ENCODE measurements at regions not wholly inside any gene's neighbourhood (a gene's known extent, or its start where the extent isn't known, plus 50 kb on each side); places are given as distances from the start of the nearest gene placed in this dataset.

DNA sequence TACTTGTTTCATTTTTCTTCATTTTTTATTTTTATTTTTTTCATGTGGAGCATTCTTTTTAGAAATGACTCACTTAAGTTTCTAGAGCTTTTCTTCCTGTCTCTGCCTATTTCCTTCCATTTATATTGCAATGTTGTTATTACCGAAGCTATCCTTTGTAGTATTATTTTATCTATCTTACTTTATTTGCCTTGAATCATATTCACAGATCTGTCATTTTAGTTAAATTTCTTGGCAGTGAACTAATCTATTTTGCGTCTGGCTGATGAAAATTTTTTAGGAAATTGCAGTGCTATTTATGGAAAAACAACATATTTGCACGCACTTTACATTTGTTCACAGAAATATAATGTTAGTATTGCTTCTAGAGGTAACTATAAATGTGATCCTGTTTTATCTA lies 956.9 kb upstream of the SLC39A10 start:
- peaks cover 4% of the 10 kb centered on the region for H3K27me3 Mint-ChIP-seq (ENCODE audit: low read depth, poor library complexity)
- no peaks in the 10 kb centered on the region for H3K36me3 Mint-ChIP-seq (ENCODE audit: low read depth)
- no peaks in the 10 kb centered on the region for H3K4me1 Mint-ChIP-seq
- DNase-seq = no peak
- no peaks in the 10 kb centered on the region for H3K9me3 Mint-ChIP-seq
- TF ChIP-seq, protein P1, sequence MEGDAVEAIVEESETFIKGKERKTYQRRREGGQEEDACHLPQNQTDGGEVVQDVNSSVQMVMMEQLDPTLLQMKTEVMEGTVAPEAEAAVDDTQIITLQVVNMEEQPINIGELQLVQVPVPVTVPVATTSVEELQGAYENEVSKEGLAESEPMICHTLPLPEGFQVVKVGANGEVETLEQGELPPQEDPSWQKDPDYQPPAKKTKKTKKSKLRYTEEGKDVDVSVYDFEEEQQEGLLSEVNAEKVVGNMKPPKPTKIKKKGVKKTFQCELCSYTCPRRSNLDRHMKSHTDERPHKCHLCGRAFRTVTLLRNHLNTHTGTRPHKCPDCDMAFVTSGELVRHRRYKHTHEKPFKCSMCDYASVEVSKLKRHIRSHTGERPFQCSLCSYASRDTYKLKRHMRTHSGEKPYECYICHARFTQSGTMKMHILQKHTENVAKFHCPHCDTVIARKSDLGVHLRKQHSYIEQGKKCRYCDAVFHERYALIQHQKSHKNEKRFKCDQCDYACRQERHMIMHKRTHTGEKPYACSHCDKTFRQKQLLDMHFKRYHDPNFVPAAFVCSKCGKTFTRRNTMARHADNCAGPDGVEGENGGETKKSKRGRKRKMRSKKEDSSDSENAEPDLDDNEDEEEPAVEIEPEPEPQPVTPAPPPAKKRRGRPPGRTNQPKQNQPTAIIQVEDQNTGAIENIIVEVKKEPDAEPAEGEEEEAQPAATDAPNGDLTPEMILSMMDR (IDR thresholded peaks at IDR 0.05) = no peak
- no peak overlapping the region for H3K27ac Mint-ChIP-seq
- no peak overlapping the region for H3K4me3 Mint-ChIP-seq

DNA sequence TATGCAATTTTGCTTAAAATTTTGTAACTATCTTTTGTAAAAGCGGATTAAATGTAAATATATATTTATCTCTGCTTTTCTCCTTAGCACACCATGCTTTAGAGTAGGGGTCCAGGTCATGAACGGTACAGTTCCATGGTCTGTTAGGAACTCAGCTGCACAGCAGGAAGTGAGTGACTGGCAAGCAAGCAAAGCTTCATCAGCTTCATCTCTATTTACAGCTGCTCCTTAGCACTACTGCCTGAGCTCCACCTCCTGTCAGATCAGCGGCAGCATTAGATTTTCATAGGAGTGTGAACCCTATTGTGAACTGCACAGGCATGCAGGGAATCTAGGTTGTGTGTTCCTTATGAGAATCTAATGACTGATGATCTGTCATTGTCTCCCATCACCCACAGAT lies 959.0 kb upstream of the SLC39A10 start:
- H3K4me3 Mint-ChIP-seq = no peak overlapping the region
- DNase-seq = no peak
- peaks cover 4% of the 10 kb centered on the region for H3K27me3 Mint-ChIP-seq (ENCODE audit: low read depth, poor library complexity)
- TF ChIP-seq, protein P1 (IDR thresholded peaks at IDR 0.05) = no peak
- no peaks in the 10 kb centered on the region for H3K9me3 Mint-ChIP-seq
- H3K36me3 Mint-ChIP-seq (ENCODE audit: low read depth) = no peaks in the 10 kb centered on the region
- H3K4me1 Mint-ChIP-seq = no peaks in the 10 kb centered on the region
- no peak overlapping the region for H3K27ac Mint-ChIP-seq

DNA sequence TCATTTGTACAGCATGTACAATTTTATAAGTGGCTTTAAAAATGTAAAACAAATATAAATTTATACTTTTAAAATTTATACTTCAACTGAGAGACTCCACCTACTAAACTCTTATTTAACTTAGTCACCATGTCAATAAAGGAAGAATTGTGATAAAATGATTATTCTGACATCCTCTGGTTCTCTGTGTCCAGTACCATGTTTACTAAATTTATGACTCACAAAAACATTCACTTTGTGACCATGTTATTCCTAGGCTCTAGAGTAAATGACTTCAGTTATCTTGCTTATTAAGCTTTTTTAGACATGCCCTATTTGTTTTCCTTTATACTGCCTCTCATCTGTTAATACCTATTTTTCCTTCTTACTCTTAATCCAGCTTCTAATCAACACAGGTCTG lies 959.6 kb upstream of the SLC39A10 start:
- Mint-ChIP-seq H3K4me3 (no peak overlapping the region), H3K4me1 (no peaks in the 10 kb centered on the region), H3K27ac (no peak overlapping the region), H3K9me3 (no peaks in the 10 kb centered on the region), H3K27me3 (ENCODE audit: low read depth, poor library complexity) (peaks cover 4% of the 10 kb centered on the region), H3K36me3 (ENCODE audit: low read depth) (no peaks in the 10 kb centered on the region)
- DNase-seq = no peak
- TF ChIP-seq, protein P1 (IDR thresholded peaks at IDR 0.05) = no peak

DNA sequence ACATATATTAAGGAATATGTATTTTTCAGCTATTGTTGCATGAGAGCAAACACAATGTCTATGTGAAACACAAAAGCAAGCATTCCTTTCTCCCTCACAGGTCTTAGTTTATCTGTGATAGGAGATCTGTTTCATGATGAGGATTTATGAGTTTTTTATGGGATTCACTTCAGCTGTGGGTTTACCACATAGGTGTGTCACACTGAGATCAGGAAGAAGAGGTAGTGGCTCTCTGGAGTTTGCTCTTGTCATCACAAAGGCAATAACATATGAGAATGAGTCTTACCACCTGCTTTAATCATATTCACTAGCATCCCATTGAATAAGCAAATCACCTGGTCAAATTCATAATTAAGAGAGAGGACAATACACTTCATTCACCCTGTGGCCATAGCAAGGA lies 960.3 kb upstream of the SLC39A10 start:
- TF ChIP-seq, protein P1 (IDR thresholded peaks at IDR 0.05) = no peak
- Mint-ChIP-seq H3K9me3 (no peaks in the 10 kb centered on the region), H3K4me1 (no peaks in the 10 kb centered on the region), H3K27me3 (ENCODE audit: low read depth, poor library complexity) (peaks cover 5% of the 10 kb centered on the region), H3K27ac (no peak overlapping the region), H3K36me3 (ENCODE audit: low read depth) (no peaks in the 10 kb centered on the region), H3K4me3 (no peak overlapping the region)
- no peak for DNase-seq

DNA sequence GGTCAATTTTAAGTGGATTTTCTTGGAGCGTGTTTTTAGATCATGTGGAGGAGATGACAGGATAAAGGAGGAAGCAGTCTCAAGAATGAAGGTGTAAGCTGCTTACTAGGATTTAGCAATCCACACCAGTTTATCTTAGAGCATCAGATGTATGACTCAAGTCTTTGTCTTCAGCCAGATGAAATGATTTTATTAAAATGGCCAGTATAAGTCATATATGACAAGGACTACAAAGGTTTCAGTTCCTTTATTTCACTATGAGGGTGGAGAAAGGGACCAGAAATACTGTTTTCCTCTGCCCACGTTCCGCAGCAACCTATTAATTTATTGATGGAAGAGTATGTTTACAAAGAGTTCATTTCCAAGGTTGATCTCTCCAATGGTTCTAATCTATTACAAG lies 970.5 kb upstream of the SLC39A10 start:
- Mint-ChIP-seq H3K27me3 (ENCODE audit: low read depth, poor library complexity) (peaks cover 1% of the 10 kb centered on the region), H3K4me3 (no peak overlapping the region), H3K4me1 (no peaks in the 10 kb centered on the region), H3K9me3 (no peaks in the 10 kb centered on the region), H3K27ac (no peak overlapping the region), H3K36me3 (ENCODE audit: low read depth) (no peaks in the 10 kb centered on the region)
- TF ChIP-seq, protein P1 (IDR thresholded peaks at IDR 0.05) = no peak
- no peak for DNase-seq

DNA sequence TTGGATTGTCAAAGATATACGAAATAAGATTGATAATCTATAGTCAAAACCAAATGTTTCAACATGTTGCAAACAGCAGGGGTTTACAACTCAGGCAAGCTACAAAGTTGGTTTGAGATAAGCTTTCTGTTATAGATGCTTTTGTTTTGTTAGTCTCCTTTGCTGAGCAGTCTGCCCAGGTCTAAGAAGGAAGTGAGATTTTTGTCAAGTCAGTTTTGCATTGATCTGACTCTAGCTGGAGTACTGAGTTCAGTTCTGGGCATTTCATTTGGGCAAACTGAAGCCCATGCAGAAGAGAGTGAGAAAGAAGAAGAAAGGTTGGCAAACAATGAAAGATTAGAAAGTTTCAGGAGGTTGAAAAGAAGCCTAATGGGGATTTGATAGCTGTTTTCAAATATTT lies 983.0 kb upstream of the SLC39A10 start:
- TF ChIP-seq, protein P1 (IDR thresholded peaks at IDR 0.05) = no peak
- Mint-ChIP-seq H3K36me3 (ENCODE audit: low read depth) (no peaks in the 10 kb centered on the region), H3K27me3 (ENCODE audit: low read depth, poor library complexity) (no peaks in the 10 kb centered on the region), H3K9me3 (no peaks in the 10 kb centered on the region), H3K27ac (no peak overlapping the region), H3K4me3 (no peak overlapping the region), H3K4me1 (no peaks in the 10 kb centered on the region)
- no peak for DNase-seq
